A549 (cell line): ENCODE measurements at regions not wholly inside any gene's neighbourhood (a gene's known extent, or its start where the extent isn't known, plus 50 kb on each side); places are given as distances from the start of the nearest gene placed in this dataset.

Experiments used
- CHD2 ChIP-seq: fragments of 150-350 bp; IDR thresholded peaks from 2 replicates; pipeline ENCODE4 v1.6.1; 2014; ENCODE audit warnings: low read length; ENCODE audit not compliant: partially characterized antibody
- EP300 ChIP-seq, 2 experiments: fragments of >200 bp; sonication (Bioruptor Twin); formaldehyde crosslinking; IDR thresholded peaks; 2 replicates in 1 of 2; 3 replicates in 1 of 2; pipeline ENCODE4 v1.6.1; 2016 to 2017
- ESRRA ChIP-seq: fragments of 150-350 bp; IDR thresholded peaks from 2 replicates; pipeline ENCODE4 v1.6.1; 2014; ENCODE audit warnings: mild to moderate bottlenecking, low read length, borderline replicate concordance
- JUN ChIP-seq, 2 experiments: fragments of >200 bp; sonication (Bioruptor Twin); formaldehyde crosslinking; IDR thresholded peaks; 2 replicates in 1 of 2; 3 replicates in 1 of 2; pipeline ENCODE4 v1.6.1; 2016 to 2017
- KDM1A ChIP-seq: fragments of 200-600 bp; sonication (generic); IDR thresholded peaks from 2 replicates; pipeline ENCODE4 v1.6.1; 2016; ENCODE audit warnings: low read depth, mild to moderate bottlenecking
- MYC ChIP-seq: IDR thresholded peaks from 2 replicates; pipeline ENCODE4 v1.6.1; 2012; ENCODE audit warnings: mild to moderate bottlenecking, inconsistent platforms, low read length, improper control_type of control experiment, borderline replicate concordance
- POLR2A ChIP-seq: IDR thresholded peaks from 2 replicates; pipeline ENCODE4 v1.6.1; 2012; ENCODE audit warnings: mild to moderate bottlenecking, low read length
- TF ChIP-seq, protein P1 (sequence below): fragments of >200 bp; sonication (Bioruptor Twin); formaldehyde crosslinking; IDR thresholded peaks from 3 replicates; pipeline ENCODE4 v1.5.1; 2016
- TF ChIP-seq, protein P2 (sequence below): fragments of 150-350 bp; IDR thresholded peaks from 2 replicates; pipeline ENCODE4 v1.6.1; 2014; ENCODE audit warnings: low read depth, mild to moderate bottlenecking, low read length
- TF ChIP-seq, protein P3 (sequence below): IDR thresholded peaks from 2 replicates; pipeline ENCODE4 v1.6.1; 2012
- TF ChIP-seq, protein P4 (sequence below): fragments of 450-650 bp; IDR thresholded peaks from 2 replicates; pipeline ENCODE4 v1.6.1; 2014; ENCODE audit warnings: antibody characterized with exemption

DNA sequence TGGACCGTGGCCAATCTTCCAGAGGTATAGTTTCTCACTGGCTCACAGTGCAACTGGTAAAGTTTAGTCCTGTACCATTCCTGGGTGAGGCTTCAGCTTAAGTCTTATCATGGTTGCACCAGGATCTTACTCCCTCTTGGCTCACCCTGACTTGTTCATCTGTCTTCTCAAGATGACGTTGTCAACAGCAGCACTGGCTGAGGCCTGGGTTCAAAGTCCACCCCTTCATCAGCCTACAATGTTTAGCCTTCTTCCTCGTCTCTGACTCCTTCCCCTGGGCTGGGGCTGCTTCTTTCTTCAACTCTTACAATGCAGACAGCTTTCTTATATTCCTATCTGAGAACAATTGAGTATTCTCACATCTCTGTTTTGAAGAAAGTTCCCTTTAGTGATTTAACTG, 311.1 kb upstream of the CLINT1 start:
- TF ChIP-seq, protein P1, sequence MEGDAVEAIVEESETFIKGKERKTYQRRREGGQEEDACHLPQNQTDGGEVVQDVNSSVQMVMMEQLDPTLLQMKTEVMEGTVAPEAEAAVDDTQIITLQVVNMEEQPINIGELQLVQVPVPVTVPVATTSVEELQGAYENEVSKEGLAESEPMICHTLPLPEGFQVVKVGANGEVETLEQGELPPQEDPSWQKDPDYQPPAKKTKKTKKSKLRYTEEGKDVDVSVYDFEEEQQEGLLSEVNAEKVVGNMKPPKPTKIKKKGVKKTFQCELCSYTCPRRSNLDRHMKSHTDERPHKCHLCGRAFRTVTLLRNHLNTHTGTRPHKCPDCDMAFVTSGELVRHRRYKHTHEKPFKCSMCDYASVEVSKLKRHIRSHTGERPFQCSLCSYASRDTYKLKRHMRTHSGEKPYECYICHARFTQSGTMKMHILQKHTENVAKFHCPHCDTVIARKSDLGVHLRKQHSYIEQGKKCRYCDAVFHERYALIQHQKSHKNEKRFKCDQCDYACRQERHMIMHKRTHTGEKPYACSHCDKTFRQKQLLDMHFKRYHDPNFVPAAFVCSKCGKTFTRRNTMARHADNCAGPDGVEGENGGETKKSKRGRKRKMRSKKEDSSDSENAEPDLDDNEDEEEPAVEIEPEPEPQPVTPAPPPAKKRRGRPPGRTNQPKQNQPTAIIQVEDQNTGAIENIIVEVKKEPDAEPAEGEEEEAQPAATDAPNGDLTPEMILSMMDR, result no peak
- TF ChIP-seq ESRRA, result no peak
- TF ChIP-seq, protein P2, sequence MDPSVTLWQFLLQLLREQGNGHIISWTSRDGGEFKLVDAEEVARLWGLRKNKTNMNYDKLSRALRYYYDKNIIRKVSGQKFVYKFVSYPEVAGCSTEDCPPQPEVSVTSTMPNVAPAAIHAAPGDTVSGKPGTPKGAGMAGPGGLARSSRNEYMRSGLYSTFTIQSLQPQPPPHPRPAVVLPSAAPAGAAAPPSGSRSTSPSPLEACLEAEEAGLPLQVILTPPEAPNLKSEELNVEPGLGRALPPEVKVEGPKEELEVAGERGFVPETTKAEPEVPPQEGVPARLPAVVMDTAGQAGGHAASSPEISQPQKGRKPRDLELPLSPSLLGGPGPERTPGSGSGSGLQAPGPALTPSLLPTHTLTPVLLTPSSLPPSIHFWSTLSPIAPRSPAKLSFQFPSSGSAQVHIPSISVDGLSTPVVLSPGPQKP, result no peak
- TF ChIP-seq MYC, result no peak
- TF ChIP-seq, protein P3, sequence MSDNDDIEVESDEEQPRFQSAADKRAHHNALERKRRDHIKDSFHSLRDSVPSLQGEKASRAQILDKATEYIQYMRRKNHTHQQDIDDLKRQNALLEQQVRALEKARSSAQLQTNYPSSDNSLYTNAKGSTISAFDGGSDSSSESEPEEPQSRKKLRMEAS, result no peak
- TF ChIP-seq KDM1A, result no peak
- no peak for TF ChIP-seq CHD2
- TF ChIP-seq POLR2A, result no peak
- TF ChIP-seq, protein P4, sequence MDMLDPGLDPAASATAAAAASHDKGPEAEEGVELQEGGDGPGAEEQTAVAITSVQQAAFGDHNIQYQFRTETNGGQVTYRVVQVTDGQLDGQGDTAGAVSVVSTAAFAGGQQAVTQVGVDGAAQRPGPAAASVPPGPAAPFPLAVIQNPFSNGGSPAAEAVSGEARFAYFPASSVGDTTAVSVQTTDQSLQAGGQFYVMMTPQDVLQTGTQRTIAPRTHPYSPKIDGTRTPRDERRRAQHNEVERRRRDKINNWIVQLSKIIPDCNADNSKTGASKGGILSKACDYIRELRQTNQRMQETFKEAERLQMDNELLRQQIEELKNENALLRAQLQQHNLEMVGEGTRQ, result no peak
- TF ChIP-seq EP300 (IDR thresholded peaks at IDR 0.05), result no peak
- no peak for TF ChIP-seq JUN (IDR thresholded peaks at IDR 0.05)
